NCI-H2107 (cell line): ENCODE measurements at regions not wholly inside any gene's neighbourhood (a gene's known extent, or its start where the extent isn't known, plus 50 kb on each side); places are given as distances from the start of the nearest gene placed in this dataset.

Experiments
- DNase-seq: peaks from one replicate; lab custom pipeline; 2025; lab: John Stamatoyannopoulos, UW

DNA sequence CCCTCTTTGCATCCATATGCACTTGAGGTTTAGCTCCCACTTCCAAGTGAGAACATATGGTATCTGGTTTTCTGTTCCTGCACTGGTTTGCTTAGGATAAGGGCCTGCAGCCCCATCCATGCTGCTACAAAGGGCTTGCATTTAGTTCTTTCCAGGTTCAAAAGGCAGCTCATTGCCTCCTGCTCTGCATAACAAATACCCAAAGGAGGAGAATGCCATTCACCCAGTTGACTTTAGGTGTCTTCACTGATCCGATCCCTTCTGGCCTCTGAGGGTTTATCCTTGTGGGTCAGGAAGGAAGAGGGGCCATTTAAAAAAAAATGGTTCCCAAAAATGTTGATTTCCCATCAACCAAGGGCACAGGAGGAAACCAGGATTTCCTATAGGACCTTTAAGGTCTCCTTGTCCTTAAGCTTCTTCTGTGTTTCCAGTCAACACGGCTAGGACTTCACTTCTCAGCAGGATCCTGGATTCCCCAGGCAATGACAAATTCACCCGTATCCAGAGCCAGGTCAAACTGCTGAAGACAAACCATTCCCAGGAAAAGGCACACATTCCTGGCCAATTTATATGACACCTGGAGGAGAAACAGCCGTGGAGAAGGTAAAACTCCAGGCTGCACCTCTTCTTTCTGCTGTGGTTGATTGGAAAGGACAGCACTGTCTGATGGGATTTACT lies 447.7 kb upstream of the CDH4 start:
- DNase-seq: no peak

DNA sequence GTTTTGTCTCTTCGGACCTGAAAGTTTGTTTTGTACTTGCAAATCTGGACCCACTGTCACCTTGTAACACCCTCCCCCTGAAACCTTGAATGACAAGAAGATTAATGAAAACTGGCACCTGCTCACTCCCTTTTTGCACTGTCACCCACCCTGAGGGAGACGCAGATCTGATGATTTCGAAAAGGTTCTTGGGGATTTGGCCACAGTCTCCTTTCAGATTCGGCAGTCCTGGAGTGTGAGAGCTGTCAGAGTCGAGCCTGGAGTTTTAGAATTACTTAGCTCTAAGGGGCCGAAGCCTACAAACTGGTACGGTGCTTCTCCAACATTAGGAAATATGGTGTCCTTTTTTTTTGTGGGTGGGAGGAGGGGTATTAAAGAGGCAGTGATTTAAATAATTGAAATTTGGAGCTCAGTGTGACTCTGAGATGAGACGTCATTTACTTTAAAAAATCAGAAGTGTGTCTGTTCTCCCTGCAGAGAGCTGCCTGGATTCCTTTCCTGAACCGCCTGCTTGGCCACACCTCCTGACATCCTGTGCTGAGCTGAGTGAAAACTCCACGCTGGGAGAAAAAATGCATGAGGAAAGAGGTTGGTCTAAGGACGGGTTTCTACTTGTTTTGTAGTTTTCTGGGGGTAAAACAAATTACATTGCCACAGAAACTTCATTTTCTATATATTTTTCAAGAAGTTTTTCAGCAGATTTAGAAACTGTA lies 447.0 kb upstream of the CDH4 start:
- no peak for DNase-seq

DNA sequence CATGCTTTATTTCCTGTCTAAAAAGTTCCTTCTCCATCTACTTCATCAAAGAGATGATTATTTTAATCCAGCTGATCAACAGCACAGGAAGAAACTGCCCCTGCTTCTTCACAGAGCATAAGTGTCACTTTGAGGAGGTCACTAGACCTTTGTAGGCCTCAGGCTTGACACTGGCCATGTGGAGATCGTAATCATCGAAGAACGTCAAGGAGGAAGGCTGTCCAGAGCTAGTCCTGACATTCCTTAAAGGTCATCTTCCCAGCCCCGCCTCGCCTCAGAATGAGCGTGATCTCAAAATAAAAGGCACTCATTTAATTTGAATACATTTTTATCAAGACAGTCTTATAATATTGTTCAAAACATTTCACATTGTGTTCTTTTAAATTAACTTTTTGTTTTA lies 445.7 kb upstream of the CDH4 start:
- DNase-seq: no peak

DNA sequence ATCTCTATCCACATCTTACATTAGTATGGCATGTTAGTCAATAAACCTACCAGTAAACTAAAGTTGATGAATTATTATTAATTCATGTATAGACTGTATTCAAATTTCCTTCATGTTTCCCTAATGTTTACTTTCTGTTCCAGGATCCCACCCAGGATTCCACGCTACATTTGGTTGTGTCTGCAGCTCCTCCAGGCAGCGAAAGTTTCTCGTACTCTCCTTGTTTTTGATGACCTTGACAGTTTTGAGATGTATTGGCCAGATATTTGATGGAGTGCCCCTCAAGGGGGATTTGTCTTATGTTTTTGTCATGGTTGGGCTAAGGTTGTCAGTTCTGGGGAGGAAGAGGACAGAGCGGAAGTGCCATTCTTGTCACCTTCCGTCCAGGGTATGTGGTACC lies 445.2 kb upstream of the CDH4 start:
- no peak for DNase-seq

DNA sequence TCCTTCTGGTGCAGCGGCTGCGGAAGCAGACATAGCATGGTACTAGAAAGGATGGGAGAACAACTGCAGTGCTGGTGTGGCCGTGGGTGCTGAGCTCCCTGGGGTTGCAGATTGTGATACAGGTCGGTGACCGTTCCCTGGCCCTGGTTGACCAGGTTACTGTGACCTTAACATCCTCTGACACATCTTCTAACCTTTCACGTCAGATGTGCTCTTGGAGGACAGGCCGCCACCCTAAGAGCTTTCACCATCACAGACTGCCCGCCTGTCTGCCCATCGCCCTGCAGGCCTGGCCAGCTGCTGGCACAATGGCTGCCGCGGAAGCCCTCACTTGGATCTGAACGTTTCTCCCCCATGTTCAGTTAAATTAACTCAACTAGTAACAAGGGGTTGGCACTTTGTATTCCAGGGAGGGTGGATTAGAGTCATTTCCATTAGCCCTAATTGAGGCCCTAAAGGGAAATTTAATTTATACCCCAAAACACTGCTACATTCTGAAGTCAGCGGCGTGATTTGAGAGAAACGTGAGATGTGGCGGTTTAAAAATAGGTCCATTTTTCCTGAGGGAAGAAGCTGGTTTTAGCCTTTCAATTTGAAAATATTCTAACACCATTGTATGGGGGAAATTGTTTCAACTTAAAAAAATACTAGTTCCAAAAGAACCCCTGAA lies 443.9 kb upstream of the CDH4 start:
- no peak for DNase-seq

DNA sequence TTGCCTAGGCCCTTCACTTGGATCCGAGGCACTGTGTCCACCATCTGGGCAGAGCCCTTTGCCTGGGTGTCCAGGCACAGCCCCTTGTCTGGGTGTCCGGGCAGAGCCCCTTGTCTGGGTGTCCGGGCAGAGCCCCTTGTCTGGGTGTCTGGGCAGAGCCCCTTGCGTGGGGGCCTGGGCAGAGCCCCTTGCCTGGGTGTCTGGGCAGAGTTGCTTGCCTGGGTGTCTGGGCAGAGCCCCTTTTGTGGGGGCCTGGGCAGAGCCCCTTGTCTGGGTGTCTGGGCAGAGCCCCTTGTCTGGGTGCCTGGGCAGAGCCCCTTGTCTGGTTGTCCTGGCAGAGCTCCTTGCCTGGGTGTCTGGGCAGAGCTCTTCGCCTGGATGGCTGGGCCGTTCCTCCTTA lies 443.4 kb upstream of the CDH4 start:
- no peak for DNase-seq

DNA sequence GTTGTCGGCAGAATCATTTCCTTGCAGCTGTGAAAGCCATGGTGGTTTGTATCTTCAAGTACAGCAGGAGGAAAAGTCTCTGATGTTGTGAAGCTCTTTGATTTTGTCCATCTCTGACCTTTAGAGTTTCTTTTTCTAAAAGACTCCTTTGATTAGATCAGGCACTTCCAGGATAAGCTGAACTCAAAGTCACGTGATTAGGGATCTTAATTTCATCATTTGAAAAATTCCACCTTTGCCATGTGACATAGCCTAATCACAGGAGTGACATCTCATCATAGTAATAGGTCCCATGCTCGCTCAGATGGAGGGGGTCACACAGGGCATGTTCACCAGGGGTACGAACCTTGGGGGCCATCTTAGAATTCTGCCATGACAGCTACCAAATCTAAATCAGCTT lies 441.5 kb upstream of the CDH4 start:
- no peak for DNase-seq

DNA sequence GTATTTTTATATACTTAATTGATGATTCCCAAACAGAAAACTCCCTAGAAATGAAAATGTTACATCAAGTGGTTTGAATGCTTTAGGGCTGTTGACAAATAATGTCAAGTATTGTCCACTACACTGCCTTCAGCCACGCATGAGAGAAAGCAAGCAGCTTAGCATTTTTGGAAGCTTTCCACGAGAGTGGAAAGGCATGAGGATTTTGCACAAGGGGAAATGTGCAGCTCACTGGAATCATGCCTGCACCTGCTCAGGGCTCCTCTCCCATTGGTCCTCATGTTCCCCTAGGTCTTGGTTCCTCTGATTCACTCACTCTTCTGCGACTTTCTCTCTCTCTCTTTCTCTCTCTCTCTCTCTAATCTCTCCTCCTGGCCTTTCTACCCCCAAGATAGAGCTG lies 439.5 kb upstream of the CDH4 start:
- DNase-seq: no peak

DNA sequence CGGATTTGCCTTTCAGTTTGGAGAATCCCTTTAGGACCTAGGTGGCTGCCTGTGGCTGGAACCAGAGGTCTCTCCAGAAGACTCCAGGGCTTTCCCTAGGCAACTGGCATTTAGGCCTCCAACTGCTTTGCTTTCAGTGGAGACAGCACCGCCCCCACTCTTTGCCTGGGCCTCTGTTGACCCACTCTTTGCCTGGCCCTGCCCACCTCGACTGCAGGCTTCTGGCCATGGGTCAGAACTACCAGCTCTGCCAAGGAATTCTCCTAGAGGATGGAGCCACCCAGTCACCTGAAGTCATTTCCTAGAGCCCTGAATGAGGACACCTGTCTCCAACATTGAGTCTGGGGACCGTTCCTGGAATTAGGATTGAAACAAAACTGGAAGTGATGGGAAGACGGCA lies 439.0 kb upstream of the CDH4 start:
- DNase-seq: no peak

DNA sequence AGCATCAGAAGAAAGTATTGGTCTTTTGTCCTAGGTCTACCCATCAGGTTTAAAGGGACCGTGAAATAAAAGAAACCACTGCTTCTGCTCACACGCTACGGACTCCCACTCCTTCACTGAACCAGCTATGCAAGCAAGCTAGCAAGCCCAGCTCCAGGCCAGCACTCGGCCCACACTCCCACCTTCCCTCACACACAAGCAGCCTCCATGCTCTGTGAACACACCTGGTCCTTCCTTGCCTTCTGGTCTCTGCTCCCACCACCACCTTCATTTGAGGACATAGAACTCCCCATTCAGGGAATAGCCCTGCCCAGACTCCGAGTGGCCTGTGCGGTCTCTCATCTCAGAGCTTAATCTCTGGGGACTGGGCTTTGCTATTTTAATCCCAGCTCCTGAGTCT lies 436.4 kb upstream of the CDH4 start:
- DNase-seq: no peak

DNA sequence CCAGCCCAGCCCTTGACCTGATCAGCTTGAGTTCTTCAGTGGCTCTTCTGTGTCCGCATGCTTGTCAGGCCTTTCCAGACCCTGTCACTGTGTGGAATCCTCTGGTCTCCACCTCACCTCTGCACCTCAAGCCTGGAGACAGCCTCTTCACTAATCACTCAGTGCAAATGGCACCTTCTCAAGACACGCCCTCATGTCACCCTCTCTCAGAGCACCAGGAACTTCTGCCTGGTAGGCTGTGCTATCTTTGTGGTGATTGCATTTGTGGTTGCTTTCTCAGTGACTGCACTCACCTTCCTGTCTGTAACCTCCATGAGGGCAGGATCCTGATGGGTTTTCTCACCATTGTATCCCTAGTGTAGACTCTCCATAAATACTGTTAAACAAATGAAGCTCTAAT lies 435.2 kb upstream of the CDH4 start:
- DNase-seq: no peak

DNA sequence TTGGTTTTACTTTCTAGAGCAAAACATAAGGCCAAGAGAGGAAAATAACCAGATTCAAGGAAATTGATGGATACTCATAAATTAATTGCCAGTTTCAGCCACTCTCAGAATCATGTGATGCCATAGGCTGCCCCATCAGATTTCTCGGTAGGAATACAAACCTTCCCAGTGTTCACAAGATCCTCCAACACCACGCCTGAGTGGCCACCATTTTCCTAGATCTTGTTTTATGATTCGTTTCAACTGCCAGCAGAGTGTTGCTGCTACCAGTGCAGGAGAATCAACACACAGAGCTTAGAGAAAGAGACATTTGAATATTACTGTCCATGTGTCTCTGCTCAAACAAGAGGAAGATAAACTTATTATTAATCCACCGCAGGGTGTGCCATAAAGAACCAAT lies 434.2 kb upstream of the CDH4 start:
- DNase-seq: no peak

DNA sequence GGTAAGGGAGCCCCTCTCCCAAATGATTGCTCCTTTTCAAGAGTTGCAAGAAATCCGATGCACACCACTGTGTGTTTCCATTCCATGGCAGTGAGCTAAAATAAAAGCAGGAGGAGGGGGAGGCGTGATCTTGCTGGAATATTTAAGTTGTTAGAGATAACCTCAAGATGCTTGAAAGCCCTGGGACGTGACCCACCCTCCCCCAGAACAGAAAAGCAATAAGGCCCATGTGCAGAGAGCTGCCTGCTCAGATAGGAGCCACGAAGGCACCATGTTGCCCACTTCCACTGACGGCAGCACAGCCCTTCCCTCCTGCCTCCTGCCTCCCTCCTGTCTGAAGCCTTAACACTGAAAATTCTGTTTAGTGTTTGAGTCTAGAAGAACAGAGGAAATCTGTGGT lies 432.6 kb upstream of the CDH4 start:
- DNase-seq: no peak

DNA sequence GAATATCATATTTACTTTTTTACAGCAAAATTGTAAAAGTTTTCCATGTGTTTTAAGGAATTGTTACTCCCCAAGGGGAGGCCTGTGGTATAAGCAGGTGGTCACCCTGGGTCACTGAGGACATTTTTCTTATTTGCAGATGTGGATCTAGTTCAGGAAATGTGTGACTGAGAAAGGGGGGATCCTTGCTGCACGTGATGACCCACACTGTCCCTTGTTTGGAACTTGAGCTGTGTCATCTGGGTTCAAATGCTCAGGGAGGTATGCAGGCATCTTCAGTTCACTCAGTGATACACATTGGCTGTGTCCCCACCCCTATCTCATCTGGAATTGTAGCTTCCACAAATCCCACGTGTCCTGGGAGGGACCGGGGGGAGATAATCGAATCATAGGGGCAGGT lies 431.9 kb upstream of the CDH4 start:
- no peak for DNase-seq

DNA sequence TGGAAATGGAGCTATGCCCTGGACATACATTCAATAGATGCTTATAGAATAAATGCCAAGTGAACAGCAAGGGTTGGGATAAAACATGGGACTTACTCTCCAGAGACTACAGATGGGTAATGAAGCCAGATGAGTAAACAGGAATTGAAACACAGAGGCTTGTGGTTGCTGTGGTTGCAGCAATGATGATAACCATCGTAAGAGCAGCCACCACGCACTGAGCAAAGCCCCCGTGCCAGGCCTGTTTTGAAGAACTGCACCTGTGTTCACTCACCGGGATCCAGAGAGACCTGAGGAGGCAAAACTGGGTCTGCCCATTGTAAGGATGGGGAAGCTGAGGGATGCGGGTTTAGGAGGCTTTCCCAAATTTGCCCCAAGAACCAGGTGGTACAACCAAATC lies 431.1 kb upstream of the CDH4 start:
- DNase-seq: no peak

DNA sequence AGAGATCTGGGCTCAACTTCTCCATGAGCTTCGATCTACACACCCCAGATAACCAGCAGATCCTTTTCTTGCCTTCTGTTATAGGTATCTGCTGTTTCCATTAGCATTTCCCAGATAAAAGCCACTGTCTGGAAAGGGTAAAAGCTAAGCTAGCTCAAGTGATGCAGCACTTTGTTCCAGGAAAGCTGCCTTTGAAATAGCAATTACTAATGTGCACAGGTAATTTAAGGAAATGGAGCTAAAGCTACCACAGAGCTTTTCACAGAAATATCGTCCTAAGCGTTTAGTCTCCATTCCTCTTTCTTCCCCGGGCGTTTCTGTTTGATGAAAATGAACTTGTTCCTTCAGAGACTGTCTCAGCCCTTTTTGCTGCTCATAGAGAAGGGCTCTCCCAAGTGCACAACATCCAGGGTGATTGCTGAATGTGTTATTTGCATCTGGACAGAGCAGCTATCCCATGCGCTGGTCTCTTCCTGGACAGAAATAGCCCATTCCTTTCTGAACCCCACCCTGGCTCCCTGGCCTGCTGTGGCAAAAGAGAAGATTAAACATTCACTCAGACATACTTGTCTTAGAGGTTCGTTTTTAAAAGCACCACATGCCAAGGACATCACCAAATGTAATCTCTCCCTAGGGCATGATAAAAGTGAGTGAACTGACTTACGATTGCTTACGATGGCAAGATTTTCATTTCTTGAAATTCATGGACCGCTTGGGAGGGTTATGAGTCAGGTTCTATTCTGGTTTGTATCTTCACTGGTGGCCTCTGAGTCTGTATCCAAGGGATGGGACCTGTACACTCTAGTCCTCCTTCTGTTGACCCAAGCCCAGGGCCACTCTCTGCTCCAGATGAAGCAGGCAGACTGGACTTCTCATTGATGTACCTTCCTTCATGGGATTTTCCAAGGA lies 429.1 kb upstream of the CDH4 start:
- DNase-seq: no peak

DNA sequence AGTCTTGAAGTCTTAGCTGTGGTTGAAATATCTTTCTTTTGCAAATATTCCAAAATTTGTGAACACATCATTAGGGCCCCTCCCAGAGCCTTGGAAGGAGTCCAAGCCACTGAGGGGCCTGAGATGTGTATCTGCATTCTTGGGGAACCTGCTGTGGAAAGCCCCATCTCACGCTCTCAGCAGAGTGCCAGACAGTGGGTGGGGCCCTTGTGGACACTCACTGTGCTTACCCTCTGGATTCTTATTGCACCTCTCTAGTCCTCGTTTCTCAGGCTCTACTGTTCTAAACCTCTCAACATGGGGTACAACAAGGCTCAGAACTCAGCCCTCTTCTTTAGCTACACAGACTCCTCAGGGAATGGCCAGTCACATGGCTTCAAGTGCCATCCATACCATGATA lies 416.2 kb upstream of the CDH4 start:
- no peak for DNase-seq

DNA sequence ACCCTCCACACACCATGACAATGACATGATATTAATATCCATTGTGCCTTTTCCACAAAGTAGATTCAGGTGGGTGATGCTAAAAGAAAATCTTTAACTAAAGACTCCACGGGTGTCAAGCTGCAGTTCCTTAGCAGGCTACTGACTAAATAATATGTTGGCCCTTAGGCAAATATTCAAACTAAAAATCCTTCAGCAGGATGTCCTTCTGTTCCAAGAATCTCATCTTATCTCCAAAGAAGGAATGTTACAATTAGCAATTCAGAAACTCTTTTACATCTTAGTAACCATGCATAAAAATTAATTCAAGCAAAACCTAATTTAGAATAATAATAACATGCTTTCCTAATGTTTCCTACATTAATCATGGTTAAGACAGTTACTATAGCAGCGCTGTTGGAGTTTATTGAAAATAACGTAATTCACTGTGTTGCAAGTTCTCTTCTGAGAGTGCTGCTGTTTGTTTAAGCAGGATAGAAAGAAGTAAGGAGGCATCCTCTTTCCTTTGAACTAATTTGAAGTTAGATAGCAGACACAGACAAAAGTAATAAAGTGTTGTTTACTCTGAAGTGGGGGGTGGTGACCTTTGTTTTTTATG lies 414.8 kb upstream of the CDH4 start:
- no peak for DNase-seq

DNA sequence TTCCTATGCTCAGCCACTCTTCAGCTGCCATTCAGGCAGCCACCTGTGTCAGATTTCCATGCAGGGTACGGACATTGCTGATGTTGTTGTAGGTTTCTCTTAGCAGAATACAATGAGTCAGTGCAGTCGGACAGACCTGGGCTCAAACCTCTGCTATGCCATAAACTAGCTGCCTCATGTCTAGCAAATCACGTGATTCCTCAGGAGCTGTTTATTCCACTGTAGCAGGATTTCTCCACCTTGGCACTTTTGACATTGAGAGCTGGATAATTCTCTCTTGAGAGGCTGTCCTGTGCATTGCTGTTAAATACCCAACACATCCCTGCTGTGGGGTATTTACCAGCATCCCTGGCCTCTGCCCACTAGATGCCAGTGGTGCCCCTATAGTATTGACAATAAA lies 413.8 kb upstream of the CDH4 start:
- no peak for DNase-seq

DNA sequence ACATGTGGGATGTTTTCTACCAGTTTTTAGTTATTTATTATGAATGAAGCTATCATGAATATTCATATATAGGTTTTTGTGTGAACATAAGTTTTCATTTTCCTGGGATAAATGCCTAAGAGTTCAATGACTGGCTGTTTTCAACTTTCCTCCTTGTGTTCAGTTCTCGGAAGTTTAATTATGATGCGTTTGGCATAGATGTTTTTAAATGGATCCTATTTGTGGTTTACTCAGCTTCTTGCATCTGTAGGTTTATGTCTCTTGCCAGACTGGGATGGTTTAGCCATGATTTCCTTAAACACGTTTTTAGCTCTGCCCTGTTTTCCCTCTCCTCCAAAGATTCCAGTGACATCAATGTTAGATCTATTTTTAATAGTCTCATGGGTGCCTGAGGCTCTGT lies 411.1 kb upstream of the CDH4 start:
- no peak for DNase-seq

DNA sequence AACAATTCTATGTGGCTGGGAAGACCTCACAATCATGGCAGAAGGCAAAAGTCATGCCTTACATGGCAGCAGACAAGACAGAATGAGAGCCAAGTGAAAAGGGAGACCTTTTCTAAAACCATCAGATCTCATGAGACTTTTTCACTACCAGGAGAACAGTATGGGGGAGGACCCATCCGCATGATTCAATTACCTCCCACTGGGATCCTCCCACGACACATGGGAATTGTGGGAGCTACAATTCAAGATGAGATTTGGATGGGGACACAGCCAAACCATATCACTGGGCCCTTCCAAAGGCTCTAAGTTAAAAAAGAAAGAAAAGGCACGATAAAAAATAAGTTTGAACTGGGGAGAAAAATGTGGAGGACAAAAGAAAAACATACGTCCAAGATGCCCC lies 406.9 kb upstream of the CDH4 start:
- no peak for DNase-seq
